ENCODE measurements at regions not wholly inside any gene's neighbourhood (a gene's known extent, or its start where the extent isn't known, plus 50 kb on each side); places are given as distances from the start of the nearest gene placed in this dataset.

DNA sequence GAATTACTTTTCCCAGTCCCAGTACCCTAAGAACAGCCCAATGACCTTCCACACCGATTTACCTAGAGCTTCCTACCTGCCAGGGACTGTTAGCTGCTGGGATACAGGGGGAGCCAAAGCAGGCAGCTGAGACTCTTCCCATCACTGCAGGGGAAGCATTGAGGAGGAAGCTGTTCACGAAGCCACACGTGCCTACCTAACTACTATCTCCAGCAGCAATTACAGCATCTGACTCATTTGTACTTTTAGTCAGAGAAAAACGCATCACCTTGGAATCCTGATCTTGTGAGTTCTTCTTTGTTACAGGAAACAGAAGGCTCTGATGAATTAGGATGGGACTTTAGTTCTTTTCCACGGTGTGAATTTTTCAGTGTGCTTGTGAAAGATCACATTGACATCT lies 113.7 kb upstream of the DHX40 start:
- DNase-seq, result peak in 1 of 3 experiments; percentile 6

DNA sequence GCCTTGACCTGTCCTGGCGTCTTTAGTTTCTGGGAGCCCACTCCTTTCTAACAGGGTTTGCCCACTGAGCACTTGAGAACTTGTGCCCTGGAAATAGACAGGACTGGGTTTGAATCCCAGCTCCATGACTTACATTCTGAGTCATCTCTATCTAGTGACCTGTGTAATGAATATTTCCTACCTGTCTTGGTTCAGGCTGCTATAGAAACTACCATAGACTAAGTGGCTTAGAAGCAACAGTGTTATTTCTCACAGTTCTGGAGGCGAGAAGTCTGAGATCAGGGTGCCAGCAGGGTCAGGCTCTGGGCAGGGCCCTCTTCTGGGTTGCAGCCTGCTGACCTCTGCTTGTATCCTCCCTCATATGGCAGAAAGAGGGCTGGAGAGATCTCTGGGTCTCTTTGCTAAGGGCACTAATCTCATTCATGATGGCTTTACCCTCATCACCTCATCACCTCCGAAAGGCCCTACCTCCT lies 110.7 kb upstream of the DHX40 start:
- DNase-seq, result no peak

DNA sequence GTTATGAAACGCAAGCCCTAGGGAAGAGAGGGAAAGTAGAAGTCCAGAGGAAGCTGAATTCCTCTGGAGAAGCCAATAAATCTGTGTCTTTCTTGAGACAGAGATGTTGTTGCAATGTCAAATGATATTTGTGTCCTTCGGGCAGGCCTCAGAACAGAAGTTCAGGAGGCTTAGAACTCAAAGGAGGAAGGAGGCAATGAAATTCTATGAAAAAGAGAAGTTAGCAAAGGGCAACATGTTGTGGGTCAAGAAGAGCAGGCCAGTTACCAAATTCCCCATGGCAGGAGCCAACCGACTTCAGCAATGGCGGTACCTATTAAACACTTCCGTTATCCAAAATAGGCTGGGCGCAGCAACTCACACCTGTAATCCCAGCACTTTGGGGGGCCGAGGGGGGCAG lies 109.0 kb upstream of the DHX40 start:
- no peak for DNase-seq

DNA sequence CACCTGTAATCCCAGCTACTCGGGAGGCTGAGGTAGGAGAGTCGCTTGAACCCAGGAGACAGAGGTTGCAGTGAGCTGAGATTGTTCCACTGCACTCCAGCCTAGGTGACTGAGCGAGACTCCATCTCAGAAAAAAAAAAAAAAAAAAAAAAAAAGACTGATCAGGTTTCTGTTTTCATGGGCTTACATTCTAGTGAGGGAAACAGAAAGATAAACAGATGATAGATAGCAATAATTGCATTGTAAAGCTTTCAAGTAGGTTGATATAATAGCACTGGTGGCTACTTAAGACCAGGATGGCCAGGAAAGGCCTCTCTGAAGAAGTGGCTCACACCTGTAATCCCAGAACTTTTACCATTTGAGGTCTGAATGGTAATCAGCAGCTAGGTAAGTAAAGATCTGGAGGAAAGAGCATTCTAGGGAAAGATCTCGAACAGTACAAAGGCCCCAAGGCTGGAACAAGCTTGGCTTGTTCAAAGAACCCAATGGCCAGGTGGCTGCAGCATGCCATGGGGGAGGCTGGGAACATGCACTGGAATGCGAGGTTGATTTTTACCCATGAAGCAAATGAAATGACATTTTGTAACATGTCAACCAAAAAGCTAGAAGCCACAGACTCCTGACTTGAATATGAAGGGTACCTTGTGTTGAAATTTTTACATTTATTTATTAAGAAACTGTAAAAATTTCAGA lies 108.3 kb upstream of the DHX40 start:
- DNase-seq, result peak in 1 of 3 experiments; percentile 29

DNA sequence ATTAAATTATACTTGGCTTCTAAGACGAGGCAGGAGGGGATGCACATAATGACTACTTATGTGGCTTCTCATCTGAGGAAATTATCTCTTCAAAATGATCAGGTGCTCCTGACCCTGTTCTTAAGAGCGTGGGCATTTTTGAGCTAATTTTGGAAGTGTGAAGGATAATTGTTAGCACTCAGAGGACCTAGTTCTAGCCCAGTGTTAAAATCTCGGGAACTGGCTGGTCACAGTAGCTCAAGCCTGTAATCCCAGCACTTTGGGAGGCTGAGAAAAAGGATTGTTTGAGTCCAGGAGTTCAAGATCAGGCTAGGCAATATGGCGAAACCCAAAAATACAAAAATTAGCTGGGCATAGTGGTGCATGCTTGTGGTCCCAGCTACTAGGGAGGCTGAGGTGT lies 103.0 kb upstream of the DHX40 start:
- no peak for DNase-seq

DNA sequence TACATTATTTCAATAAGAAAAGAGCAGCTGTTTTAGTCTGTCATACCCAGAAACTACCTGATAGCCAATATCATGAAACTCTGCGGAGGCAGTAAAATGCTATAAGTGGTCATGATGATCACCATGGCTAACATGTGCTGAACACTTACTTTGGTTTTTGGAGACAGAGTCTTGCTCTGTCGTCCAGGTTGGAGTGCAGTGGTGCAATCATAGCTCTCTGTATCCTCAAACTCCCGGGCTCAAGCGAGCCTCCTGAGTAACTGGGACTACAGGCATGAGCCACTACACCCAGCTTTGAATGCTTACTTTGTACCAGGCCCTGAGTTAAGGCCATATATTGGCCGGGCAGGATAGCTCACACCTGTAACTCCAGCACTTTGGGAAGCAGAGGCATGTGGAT lies 101.2 kb upstream of the DHX40 start:
- DNase-seq, result no peak

DNA sequence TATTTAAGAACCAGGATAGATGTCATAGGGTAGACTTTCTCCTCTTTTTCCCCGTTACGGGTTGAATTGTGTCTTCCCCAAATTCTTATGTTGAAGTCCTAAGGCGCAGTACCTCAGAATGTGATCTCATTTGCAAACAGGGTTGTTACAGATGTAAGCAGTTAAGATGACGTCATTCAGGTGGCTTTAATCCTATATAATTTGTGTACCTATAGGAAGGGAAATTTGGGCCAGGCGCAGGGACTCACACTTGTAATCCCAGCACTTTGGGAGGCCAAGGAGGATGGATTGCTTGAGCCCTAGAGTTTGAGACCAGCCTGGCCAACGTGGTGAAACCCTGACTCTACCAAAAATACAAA lies 99.5 kb upstream of the DHX40 start:
- DNase-seq, result no peak

DNA sequence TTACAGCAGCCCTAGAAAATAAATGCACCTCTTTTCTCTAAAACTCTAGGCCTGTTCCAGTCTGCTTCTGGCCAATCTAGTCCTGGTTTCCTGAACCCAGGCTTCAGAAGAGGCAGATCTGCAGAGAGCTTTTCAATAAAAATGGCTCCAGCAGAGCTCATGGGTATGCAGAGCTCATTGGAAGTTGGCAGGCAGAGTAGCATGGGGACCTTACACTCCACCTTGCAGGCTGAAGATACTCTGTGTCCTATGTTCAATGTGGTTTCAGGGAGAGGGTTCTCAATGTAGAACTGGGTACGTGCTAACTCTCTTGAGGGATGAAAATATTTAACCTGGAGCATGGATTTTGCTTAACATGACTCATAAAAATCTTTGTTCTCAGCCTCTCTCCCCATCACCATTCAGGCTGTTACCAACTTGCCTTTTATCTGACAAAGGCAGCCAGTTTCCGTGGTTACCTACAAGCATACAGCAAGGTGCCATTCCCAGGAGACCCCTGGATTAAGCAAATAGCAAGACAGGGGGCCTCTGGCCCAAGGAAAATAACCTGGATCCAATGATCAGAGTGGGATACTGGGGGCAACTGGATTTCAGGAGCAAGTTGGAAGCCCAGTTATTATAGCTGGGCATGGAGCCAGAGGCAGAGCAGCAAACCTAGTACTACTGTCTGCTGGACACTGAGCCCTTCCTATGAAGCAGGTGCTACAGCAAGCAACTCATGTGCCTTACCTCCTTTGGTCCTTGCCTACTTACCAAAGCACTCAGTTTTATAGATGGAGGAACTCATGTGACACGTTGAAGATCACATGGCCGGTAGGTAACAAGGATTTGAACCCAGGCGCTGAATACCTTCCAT lies 98.2 kb upstream of the DHX40 start:
- DNase-seq, result peak in 1 of 3 experiments; percentile 45

DNA sequence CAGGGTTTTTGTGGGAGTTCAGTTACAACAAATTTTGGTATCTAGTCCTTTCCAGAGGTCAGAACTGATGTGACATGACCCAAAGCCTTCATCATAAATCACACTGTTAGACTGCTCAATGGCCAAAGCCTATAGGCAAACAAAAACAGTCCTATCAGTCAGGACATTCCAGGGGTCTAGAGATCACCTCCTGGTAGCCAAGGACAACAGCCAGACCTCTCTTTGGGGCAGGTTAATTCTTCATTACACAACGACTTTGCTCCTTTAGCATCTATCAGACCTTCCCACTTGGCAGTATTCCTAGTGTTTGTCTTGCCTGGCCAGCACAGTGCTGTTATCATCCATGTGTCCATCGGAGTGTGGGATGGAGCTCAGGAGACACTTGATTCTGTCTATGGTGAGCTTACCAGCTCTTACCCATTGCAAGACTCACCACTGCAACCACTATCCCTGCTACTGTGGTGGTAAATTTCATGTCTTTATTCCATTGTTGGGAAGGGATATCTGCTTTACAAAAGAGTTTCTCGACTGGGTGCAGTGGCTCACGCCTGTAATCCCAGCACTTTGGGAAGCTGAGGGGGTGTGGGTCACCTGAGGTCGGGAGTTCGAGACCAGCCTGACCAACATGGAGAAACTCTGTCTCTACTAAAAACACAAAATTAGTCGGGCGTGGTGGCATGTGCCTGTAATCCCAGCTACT lies 95.5 kb upstream of the DHX40 start:
- DNase-seq, result no peak

DNA sequence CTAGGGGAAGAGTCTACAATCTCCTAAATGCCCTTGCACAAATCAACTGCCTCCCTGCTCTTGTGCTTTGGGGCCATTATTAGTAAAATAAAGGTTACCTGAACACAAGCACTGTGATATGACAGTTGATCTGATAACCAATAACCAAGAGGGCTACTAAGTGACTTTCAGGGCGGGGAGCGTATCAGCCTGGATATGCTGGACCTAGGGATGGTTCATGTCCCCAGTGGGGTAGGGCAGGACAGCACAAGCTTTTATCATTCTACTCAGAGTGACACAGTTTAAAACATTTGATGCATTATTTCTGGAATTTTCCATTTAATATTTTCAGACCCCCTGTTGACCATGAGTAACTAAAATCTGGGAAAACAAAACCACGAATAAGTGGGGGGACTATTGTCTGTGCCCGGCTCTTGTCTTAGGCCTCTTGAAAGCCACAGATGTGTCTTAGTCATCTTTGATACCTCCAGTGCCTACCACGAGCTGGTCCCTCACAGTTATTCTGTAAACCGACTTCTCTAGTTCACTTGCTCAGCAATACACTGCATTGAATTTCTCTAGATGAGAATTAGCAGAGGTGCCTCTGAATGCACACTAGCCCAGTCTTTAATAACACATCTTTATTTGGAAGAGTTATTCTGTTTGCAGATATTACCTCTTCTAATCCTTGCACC lies 94.6 kb upstream of the DHX40 start:
- DNase-seq, result no peak

DNA sequence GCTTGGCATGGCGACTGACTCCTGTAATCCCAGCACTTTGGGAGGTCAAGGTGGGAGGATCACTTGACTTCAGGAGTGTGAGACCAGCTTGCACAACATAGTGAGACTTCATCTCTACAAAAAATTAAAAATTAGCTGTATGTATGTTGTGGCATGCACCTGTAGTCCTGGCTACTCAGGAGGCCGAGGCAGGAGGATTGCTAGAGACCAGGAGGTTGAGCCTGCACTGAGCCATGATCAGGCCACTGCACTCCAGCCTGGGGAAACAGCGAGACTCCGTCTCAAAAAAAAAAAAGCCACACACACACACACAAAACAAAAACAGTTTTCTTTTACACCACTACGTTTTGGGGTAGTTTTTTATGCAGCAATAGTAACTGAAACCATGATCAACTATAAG lies 89.0 kb upstream of the DHX40 start:
- no peak for DNase-seq

DNA sequence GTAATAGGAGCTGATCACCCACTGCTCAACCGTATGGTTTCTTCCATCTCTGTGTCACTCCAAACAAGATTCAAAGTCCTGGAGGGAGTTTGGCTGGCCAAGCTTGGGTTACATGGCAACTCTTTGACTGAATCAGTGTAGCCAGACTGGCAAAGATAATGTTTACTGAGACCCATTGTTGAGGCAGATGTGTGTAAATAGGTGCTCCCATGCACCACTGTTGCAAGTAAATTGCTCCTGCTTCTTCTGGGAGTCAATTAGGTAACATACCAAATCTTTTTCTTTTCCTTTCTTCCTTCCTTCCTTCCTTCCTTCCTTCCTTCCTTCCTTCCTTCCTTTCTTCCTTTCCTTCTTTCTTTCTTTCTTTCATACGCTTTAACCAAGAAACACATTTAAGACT lies 86.3 kb upstream of the DHX40 start:
- DNase-seq, result peak in 1 of 3 experiments; percentile 24

DNA sequence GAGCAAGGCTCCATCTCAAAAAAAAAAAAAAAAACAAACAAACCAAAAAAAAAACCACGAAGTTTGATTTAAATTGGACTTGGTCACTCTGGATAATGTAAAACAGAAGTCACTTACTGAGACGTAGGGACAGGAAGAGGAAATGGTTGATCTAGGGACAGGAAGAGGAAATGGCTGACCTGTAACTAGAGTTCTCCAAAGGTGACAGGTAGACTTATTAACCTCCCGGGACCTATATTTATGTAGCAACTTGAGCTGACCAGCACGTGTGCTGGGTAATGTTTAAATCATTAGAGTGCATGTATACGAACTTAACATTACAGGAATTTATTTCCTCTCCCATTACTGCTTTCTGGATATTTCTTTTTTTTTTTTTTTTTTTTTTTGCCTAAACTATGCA lies 81.5 kb upstream of the DHX40 start:
- no peak for DNase-seq

DNA sequence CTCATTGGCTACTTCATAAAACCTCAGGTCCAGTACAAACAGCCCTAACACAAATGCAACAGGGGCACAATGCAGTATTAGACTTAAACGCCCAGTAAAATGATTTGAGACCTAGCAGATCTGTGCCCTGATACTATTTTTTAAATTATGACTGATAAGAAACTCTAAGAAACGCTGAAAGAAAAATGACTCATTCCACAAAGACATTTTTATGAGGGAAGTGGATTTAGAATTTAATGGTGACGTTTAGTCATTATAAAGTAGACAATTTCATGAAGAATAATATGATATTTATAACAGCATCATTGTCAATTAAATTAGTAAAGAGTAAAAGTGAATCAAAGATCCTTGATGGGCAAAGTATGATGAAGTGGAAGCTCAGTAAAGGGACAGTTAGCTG lies 80.4 kb upstream of the DHX40 start:
- DNase-seq, result no peak

DNA sequence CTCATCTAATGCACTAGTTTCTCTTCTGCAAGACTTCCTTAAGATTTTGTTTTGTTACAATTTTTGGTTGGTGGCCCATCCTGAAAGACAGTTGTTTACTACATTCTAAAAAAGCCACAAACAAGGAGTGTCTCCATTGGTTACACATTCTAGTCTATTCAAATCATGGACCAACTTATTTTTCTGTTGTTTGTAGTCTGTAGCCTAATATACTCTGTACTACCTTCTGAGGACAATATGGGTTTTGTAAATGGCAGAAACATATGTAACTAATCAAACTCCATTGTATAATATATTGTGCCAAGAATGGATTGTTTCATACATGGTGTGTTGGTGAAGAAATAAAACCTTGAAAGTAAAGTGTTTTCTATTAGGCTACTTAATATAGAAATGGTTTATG lies 79.5 kb upstream of the DHX40 start:
- DNase-seq, result peak in 1 of 3 experiments; percentile 30

DNA sequence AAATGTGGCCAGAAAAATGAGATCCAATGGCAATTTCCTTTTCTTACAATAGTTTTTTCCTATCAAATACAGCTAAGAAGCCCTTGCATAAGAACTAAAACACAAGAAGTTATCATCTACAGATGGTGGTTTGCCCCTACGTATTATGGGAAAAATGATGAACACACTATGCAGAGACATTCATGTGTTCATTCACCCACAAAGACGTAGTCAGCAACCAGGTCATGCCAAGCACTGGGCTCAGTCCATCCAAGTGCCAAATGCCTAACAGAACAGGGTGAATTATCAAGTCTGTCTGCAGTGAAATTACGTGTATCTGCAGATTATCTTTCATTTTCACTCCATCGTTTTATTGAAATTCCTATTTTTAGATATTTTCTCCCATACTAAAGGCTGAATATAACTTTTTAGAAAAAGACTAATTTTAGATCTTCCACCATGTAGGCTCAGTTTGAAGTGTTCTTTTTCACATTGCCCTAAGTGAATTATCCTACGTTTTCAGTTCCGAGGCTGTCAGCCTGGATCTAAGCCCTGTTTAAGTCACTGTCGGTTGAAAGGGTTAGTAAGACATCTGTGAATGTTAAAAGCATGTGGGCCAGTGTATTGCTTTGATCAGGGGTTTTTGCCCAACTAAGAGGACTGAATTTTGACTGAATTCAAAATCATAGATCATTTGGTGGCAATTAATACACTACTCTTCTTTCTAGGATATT lies 78.1 kb upstream of the DHX40 start:
- no peak for DNase-seq

DNA sequence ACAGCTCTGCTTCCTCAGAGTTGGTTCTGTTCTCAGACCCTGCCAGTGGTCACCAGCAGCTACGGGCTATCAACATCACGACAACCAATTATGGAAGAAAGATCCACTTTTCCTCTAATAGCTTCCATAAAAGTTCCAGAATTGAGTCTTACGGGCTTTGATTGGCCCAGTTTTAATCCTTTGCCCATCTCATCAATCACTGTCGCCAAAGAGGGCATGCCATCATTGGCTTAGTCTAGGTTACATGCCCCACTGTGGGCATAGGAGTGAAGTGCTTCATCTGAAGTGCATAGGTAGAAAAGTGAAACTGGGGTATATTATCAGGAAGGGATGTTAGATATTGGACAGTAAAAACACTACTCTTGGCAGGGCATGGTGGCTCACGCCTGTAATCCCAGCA lies 76.6 kb upstream of the DHX40 start:
- DNase-seq, result no peak

DNA sequence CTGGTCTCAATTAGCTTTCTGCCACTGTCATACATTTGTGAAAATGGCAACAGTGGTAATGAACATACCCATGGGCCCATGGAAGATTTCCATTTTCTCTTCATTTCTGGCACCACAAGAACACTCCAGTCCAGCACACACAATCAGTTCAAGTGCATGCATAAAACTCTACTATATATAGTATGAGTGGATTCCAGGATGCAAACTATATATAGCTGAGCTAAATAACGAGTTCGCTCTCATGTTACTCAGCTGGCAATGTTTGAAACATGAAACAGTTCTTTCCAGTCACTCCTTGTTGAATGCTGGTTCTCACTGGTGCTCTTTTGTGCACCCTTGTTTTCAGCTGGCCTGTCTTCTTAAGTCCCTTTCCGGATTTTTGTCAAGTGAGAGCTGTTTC lies 75.2 kb upstream of the DHX40 start:
- peak in 1 of 3 experiments; percentile 91 for DNase-seq

DNA sequence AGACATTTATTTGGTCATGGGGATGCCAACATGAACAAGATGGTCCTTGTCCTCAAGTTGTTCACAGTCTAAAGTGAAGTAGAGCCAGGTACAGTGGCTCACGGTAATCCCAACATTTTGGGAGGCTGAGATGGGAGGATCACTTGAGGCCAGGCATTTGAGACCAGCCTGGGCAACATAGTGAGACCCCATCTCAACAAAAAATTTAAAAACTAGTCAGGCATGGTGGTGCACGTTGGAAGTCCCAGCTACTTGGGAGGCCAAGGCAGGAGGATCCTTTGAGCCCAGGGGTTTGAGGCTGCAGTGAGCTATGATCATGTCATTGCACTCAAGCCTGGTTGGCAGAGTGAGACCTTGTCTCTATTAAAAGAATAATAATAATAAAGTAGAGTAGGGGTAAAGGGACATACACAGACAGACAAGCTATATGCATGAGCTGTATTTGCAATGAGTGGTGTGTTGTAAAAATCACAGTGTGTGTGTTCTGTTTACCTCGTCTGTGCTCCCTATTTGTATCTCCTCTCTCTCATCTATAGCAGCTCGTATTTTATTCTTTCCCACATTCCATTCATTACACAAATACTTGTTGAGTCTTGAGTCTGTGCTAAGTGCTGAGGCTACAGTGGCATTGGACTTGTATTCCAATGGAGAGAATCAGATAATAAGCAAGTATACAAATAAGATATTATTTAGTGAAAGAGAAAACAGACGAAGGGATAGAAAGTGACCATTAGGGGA lies 73.9 kb upstream of the DHX40 start:
- DNase-seq, result no peak

DNA sequence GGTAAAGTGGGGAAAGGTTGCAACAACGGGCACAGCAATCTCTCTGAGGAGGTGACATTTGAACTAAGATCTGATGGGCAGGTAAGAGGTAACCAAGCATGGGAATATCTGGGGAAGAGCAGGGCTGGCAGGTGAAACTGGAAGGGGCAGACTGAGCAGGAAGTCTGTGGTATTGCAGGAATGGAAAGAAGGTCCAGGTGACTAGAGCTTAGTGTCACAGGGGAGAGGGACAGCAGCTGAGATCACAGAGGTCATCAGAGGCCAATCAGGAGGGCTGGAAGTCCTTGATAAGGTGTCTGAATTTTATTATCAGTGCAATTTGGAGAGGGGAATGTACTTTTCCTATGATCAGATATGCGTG lies 73.3 kb upstream of the DHX40 start:
- no peak for DNase-seq

DNA sequence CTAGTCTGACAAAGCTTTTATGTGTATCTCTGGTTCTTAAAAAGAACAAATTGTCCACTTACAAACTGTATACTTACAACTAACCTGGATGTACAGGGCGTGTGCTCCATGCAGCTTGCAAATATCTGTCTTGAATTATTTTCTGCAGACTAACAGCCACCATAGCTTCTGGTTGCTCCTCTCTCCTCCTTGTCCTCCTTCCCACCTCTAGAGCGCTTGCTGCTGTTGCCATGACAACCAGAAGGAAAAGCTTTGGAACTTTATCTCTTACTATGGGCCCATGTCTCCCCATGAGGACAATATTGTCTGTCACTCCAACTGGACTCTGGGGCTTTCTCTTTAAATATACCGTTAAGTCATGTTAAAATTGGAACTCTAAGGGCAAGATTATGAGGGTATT lies 71.5 kb upstream of the DHX40 start:
- peak in 1 of 3 experiments; percentile 12 for DNase-seq

Measured in NCI-H1417 (cell line).